WTC11 (cell line): ENCODE measurements at regions not wholly inside any gene's neighbourhood (a gene's known extent, or its start where the extent isn't known, plus 50 kb on each side); places are given as distances from the start of the nearest gene placed in this dataset.

ENCODE experiments used
- ATAC-seq: fragments of 200-7000 bp; cut with Tn5 transposase; 2 replicates; pipeline ENCODE4 v1.10.0; 2021; ENCODE audit warnings: mild to moderate bottlenecking, moderate library complexity
- CTCF ChIA-PET: fragments of 300-600 bp; sonication (Branson Sonifier 250); formaldehyde crosslinking; loops from one replicate; lab custom pipeline; 2021; ENCODE audit warnings: antibody characterized with exemption; lab: Charles Lee
- POLR2A ChIA-PET: fragments of 350-600 bp; sonication (Branson Sonifier 250); formaldehyde crosslinking; loops from one replicate; lab custom pipeline; 2021; ENCODE audit warnings: antibody characterized with exemption; lab: Charles Lee
- DNase-seq: peaks from one replicate; pipeline ENCODE4 v3.0.0; 2021; ENCODE audit warnings: low spot score
- H3K27ac Mint-ChIP-seq: 2 replicates; pipeline ENCODE4 v1.8.0; 2021; ENCODE audit warnings: mixed read lengths
- H3K27me3 Mint-ChIP-seq: 2 replicates; pipeline ENCODE4 v1.8.0; 2021; ENCODE audit warnings: low read depth, mild to moderate bottlenecking, moderate library complexity, mixed read lengths
- H3K36me3 Mint-ChIP-seq: 2 replicates; pipeline ENCODE4 v1.8.0; 2021; ENCODE audit warnings: mixed read lengths
- H3K4me1 Mint-ChIP-seq: 2 replicates; pipeline ENCODE4 v1.8.0; 2022; ENCODE audit warnings: mixed read lengths
- H3K4me3 Mint-ChIP-seq: 2 replicates; pipeline ENCODE4 v1.8.0; 2021; ENCODE audit warnings: mild to moderate bottlenecking, moderate library complexity, mixed read lengths
- H3K9me3 Mint-ChIP-seq: 2 replicates; pipeline ENCODE4 v1.8.0; 2021; ENCODE audit warnings: mixed read lengths
- ATF1 ChIP-seq: sonication (generic); formaldehyde crosslinking; IDR thresholded peaks from 2 replicates; pipeline ENCODE4 v1.8.1; 2023; ENCODE audit warnings: mild to moderate bottlenecking, moderate library complexity, missing genetic modification reagents
- CBFB ChIP-seq: sonication (generic); formaldehyde crosslinking; IDR thresholded peaks from 2 replicates; pipeline ENCODE4 v1.8.1; 2022; ENCODE audit warnings: mild to moderate bottlenecking, low read depth, missing genetic modification reagents
- ETV6 ChIP-seq: sonication (generic); formaldehyde crosslinking; IDR thresholded peaks from 2 replicates; pipeline ENCODE4 v1.8.1; 2022; ENCODE audit warnings: mild to moderate bottlenecking, missing genetic modification reagents
- GABPB1 ChIP-seq: sonication (generic); formaldehyde crosslinking; IDR thresholded peaks from 2 replicates; pipeline ENCODE4 v1.8.1; 2023; ENCODE audit warnings: mild to moderate bottlenecking, missing genetic modification reagents
- GTF2I ChIP-seq: fragments of 250-450 bp; sonication (Bioruptor Pico); conservative IDR thresholded peaks from 2 replicates; pipeline ENCODE4 v1.4.0; 2021; ENCODE audit warnings: mild to moderate bottlenecking
- HMGA2 ChIP-seq: fragments of 250-450 bp; sonication (Bioruptor Pico); IDR thresholded peaks from 2 replicates; pipeline ENCODE4 v1.4.0; 2021; ENCODE audit warnings: mild to moderate bottlenecking, moderate library complexity
- NR3C1 ChIP-seq: sonication (generic); formaldehyde crosslinking; conservative IDR thresholded peaks from 2 replicates; pipeline ENCODE4 v1.8.1; 2023; ENCODE audit warnings: low read depth, mild to moderate bottlenecking, missing genetic modification reagents
- SOX15 ChIP-seq: fragments of 250-450 bp; sonication (Bioruptor Pico); IDR thresholded peaks from 2 replicates; pipeline ENCODE4 v1.9.0; 2021; ENCODE audit warnings: mild to moderate bottlenecking
- SP1 ChIP-seq: sonication (generic); formaldehyde crosslinking; conservative IDR thresholded peaks from 2 replicates; pipeline ENCODE4 v1.8.1; 2022; ENCODE audit warnings: missing genetic modification reagents
- ZNF317 ChIP-seq: sonication (generic); formaldehyde crosslinking; IDR thresholded peaks from 2 replicates; pipeline ENCODE4 v1.8.1; 2023; ENCODE audit warnings: low read depth, mild to moderate bottlenecking, moderate library complexity, missing genetic modification reagents, borderline replicate concordance
- ZNF423 ChIP-seq: fragments of 250-450 bp; sonication (Bioruptor Pico); IDR thresholded peaks from 2 replicates; pipeline ENCODE4 v2.1.2; 2022; ENCODE audit warnings: mild to moderate bottlenecking, moderate library complexity
- TF ChIP-seq, protein P1 (sequence below): sonication (generic); formaldehyde crosslinking; IDR thresholded peaks from 2 replicates; pipeline ENCODE4 v1.8.1; 2022; ENCODE audit warnings: mild to moderate bottlenecking, moderate library complexity, missing genetic modification reagents
- TF ChIP-seq, protein P2 (sequence below): sonication (generic); formaldehyde crosslinking; IDR thresholded peaks from 2 replicates; pipeline ENCODE4 v1.8.0; 2022; ENCODE audit warnings: missing genetic modification reagents
- TF ChIP-seq, protein P3 (sequence below): sonication (generic); formaldehyde crosslinking; IDR thresholded peaks from 2 replicates; pipeline ENCODE4 v1.8.0; 2022; ENCODE audit warnings: mild to moderate bottlenecking, missing genetic modification reagents
- TF ChIP-seq, protein P4 (sequence below): sonication (generic); formaldehyde crosslinking; IDR thresholded peaks from 2 replicates; pipeline ENCODE4 v1.8.0; 2023; ENCODE audit warnings: missing genetic modification reagents, mild to moderate bottlenecking, borderline replicate concordance
- TF ChIP-seq, protein P5 (sequence below): sonication (generic); formaldehyde crosslinking; IDR thresholded peaks from 2 replicates; pipeline ENCODE4 v1.8.1; 2023; ENCODE audit warnings: mild to moderate bottlenecking, missing genetic modification reagents, moderate library complexity
- TF ChIP-seq, protein P6 (sequence below): fragments of 250-450 bp; sonication (Bioruptor Pico); IDR thresholded peaks from 2 replicates; pipeline ENCODE4 v1.9.0; 2021; ENCODE audit warnings: mild to moderate bottlenecking
- TF ChIP-seq, protein P7 (sequence below): fragments of 200-600 bp; IDR thresholded peaks from 2 replicates; pipeline ENCODE4 v1.8.0; 2022; ENCODE audit warnings: antibody characterized with exemption
- TF ChIP-seq, protein P8 (sequence below): sonication (generic); formaldehyde crosslinking; conservative IDR thresholded peaks from 2 replicates; pipeline ENCODE4 v1.8.1; 2022; ENCODE audit warnings: mild to moderate bottlenecking, missing genetic modification reagents
- TF ChIP-seq, protein P9 (sequence below): sonication (generic); formaldehyde crosslinking; IDR thresholded peaks from 2 replicates; pipeline ENCODE4 v1.8.0; 2022; ENCODE audit warnings: mild to moderate bottlenecking, missing genetic modification reagents

DNA sequence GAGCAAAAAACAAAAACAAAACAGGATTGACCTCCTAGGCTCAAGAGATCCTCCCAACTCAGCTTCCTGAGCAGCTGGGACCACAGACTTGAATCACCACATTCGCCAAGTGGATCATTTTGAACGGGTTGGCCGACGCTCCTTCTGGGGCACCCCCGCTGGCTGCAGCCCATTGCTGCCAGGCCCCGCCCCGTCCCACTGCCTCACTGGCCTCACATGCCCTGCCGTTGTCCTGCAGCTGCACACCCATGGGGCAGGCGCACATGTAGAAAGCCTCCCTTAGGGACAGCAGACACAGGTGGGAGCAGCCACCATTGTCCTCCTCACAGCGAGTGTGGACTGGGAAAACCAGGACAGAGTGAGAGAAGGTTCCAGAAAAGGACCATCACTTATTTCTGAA lies 154.5 kb downstream of the CRYBB2 start (continued):
- TF ChIP-seq, protein P1, sequence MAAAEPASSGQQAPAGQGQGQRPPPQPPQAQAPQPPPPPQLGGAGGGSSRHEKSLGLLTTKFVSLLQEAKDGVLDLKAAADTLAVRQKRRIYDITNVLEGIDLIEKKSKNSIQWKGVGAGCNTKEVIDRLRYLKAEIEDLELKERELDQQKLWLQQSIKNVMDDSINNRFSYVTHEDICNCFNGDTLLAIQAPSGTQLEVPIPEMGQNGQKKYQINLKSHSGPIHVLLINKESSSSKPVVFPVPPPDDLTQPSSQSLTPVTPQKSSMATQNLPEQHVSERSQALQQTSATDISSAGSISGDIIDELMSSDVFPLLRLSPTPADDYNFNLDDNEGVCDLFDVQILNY, result no peak
- TF ChIP-seq, protein P2, sequence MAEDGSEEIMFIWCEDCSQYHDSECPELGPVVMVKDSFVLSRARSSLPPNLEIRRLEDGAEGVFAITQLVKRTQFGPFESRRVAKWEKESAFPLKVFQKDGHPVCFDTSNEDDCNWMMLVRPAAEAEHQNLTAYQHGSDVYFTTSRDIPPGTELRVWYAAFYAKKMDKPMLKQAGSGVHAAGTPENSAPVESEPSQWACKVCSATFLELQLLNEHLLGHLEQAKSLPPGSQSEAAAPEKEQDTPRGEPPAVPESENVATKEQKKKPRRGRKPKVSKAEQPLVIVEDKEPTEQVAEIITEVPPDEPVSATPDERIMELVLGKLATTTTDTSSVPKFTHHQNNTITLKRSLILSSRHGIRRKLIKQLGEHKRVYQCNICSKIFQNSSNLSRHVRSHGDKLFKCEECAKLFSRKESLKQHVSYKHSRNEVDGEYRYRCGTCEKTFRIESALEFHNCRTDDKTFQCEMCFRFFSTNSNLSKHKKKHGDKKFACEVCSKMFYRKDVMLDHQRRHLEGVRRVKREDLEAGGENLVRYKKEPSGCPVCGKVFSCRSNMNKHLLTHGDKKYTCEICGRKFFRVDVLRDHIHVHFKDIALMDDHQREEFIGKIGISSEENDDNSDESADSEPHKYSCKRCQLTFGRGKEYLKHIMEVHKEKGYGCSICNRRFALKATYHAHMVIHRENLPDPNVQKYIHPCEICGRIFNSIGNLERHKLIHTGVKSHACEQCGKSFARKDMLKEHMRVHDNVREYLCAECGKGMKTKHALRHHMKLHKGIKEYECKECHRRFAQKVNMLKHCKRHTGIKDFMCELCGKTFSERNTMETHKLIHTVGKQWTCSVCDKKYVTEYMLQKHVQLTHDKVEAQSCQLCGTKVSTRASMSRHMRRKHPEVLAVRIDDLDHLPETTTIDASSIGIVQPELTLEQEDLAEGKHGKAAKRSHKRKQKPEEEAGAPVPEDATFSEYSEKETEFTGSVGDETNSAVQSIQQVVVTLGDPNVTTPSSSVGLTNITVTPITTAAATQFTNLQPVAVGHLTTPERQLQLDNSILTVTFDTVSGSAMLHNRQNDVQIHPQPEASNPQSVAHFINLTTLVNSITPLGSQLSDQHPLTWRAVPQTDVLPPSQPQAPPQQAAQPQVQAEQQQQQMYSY (CRISPR knock-in tag), result no peak
- TF ChIP-seq HMGA2 (CRISPR knock-in tag) (no peak), ATF1 (CRISPR knock-in tag) (no peak), NR3C1 (CRISPR knock-in tag) (no peak)
- TF ChIP-seq, protein P3, sequence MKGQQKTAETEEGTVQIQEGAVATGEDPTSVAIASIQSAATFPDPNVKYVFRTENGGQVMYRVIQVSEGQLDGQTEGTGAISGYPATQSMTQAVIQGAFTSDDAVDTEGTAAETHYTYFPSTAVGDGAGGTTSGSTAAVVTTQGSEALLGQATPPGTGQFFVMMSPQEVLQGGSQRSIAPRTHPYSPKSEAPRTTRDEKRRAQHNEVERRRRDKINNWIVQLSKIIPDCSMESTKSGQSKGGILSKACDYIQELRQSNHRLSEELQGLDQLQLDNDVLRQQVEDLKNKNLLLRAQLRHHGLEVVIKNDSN (CRISPR knock-in tag), result no peak

DNA sequence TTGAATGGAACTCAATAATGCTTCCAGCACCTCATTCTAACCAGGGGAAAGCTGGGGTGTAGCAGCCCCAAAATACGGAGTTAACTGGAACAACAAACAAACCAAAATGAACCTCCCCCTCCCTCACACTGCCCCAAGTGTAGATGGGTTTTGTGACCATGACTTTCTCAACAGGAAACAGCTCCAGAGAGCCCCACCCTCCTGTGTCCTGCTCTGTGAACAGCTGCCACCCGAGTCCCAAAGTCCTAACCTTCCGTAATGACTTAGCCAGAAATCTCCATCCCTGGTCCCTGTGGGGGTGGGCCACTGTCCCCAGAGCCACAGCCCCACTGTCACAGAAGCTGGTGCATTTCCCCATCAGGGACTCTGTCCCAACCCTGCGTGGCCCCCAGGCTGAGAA lies 155.4 kb downstream of the CRYBB2 start:
- H3K27ac Mint-ChIP-seq, result peak overlapping the region; percentile 27; the same call in 1 of the 2 replicates
- POLR2A ChIA-PET, result no interaction called here

DNA sequence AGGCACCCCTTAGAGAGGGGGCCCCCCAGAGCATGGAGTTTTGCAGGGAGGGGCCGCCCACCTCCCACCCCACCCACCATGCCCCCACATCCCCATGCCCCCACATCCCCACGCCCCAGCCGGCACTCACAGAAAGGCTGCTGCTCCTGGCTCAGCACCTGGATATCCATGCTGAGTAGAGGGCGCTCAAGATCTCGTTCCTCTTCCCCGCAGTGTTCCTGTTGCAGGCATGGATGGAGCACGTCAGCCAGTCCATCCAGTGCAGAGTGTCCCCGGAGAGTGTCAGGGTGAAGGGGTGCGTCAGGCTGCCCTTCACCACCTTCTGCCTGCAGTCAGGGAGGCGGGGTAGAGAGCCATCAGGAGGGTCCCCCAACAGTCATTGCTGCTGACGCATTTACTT lies 156.2 kb downstream of the CRYBB2 start:
- Mint-ChIP-seq H3K27ac (no peak overlapping the region; the same call in 1 of the 2 replicates), H3K27me3 (no peaks in the 10 kb centered on the region), H3K4me3 (no peak overlapping the region), H3K9me3 (no peaks in the 10 kb centered on the region), H3K4me1 (no peaks in the 10 kb centered on the region), H3K36me3 (peaks cover 3% of the 10 kb centered on the region; the same call in 1 of the 2 replicates)
- CTCF ChIA-PET, result interaction anchor here (1.1 to 1.2 kb wide), 2 partner anchors 10 to 72 kb away, joined by 3 to 4 read pairs; no protein-coding TSS in a partner anchor
- ATAC-seq (peak; percentile 78), DNase-seq (peak; percentile 23)
- POLR2A ChIA-PET, result no interaction called here
- TF ChIP-seq ETV6 (CRISPR knock-in tag) (no peak), CBFB (CRISPR knock-in tag) (no peak), ZNF423 (CRISPR knock-in tag) (no peak)
- TF ChIP-seq, protein P4, sequence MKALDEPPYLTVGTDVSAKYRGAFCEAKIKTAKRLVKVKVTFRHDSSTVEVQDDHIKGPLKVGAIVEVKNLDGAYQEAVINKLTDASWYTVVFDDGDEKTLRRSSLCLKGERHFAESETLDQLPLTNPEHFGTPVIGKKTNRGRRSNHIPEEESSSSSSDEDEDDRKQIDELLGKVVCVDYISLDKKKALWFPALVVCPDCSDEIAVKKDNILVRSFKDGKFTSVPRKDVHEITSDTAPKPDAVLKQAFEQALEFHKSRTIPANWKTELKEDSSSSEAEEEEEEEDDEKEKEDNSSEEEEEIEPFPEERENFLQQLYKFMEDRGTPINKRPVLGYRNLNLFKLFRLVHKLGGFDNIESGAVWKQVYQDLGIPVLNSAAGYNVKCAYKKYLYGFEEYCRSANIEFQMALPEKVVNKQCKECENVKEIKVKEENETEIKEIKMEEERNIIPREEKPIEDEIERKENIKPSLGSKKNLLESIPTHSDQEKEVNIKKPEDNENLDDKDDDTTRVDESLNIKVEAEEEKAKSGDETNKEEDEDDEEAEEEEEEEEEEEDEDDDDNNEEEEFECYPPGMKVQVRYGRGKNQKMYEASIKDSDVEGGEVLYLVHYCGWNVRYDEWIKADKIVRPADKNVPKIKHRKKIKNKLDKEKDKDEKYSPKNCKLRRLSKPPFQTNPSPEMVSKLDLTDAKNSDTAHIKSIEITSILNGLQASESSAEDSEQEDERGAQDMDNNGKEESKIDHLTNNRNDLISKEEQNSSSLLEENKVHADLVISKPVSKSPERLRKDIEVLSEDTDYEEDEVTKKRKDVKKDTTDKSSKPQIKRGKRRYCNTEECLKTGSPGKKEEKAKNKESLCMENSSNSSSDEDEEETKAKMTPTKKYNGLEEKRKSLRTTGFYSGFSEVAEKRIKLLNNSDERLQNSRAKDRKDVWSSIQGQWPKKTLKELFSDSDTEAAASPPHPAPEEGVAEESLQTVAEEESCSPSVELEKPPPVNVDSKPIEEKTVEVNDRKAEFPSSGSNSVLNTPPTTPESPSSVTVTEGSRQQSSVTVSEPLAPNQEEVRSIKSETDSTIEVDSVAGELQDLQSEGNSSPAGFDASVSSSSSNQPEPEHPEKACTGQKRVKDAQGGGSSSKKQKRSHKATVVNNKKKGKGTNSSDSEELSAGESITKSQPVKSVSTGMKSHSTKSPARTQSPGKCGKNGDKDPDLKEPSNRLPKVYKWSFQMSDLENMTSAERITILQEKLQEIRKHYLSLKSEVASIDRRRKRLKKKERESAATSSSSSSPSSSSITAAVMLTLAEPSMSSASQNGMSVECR (CRISPR knock-in tag), result no peak
- TF ChIP-seq, protein P5, sequence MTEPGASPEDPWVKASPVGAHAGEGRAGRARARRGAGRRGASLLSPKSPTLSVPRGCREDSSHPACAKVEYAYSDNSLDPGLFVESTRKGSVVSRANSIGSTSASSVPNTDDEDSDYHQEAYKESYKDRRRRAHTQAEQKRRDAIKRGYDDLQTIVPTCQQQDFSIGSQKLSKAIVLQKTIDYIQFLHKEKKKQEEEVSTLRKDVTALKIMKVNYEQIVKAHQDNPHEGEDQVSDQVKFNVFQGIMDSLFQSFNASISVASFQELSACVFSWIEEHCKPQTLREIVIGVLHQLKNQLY (CRISPR knock-in tag), result no peak
- TF ChIP-seq, protein P6, sequence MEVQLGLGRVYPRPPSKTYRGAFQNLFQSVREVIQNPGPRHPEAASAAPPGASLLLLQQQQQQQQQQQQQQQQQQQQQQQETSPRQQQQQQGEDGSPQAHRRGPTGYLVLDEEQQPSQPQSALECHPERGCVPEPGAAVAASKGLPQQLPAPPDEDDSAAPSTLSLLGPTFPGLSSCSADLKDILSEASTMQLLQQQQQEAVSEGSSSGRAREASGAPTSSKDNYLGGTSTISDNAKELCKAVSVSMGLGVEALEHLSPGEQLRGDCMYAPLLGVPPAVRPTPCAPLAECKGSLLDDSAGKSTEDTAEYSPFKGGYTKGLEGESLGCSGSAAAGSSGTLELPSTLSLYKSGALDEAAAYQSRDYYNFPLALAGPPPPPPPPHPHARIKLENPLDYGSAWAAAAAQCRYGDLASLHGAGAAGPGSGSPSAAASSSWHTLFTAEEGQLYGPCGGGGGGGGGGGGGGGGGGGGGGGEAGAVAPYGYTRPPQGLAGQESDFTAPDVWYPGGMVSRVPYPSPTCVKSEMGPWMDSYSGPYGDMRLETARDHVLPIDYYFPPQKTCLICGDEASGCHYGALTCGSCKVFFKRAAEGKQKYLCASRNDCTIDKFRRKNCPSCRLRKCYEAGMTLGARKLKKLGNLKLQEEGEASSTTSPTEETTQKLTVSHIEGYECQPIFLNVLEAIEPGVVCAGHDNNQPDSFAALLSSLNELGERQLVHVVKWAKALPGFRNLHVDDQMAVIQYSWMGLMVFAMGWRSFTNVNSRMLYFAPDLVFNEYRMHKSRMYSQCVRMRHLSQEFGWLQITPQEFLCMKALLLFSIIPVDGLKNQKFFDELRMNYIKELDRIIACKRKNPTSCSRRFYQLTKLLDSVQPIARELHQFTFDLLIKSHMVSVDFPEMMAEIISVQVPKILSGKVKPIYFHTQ, result no peak
- TF ChIP-seq, protein P7, sequence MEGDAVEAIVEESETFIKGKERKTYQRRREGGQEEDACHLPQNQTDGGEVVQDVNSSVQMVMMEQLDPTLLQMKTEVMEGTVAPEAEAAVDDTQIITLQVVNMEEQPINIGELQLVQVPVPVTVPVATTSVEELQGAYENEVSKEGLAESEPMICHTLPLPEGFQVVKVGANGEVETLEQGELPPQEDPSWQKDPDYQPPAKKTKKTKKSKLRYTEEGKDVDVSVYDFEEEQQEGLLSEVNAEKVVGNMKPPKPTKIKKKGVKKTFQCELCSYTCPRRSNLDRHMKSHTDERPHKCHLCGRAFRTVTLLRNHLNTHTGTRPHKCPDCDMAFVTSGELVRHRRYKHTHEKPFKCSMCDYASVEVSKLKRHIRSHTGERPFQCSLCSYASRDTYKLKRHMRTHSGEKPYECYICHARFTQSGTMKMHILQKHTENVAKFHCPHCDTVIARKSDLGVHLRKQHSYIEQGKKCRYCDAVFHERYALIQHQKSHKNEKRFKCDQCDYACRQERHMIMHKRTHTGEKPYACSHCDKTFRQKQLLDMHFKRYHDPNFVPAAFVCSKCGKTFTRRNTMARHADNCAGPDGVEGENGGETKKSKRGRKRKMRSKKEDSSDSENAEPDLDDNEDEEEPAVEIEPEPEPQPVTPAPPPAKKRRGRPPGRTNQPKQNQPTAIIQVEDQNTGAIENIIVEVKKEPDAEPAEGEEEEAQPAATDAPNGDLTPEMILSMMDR, result no peak
- TF ChIP-seq, protein P8, sequence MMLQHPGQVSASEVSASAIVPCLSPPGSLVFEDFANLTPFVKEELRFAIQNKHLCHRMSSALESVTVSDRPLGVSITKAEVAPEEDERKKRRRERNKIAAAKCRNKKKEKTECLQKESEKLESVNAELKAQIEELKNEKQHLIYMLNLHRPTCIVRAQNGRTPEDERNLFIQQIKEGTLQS (CRISPR knock-in tag), result no peak

More for the DNA sequence above, 155.4 kb downstream of the CRYBB2 start:
- Mint-ChIP-seq H3K36me3 (no peaks in the 10 kb centered on the region), H3K27me3 (no peaks in the 10 kb centered on the region), H3K9me3 (no peaks in the 10 kb centered on the region), H3K4me3 (no peak overlapping the region), H3K4me1 (no peaks in the 10 kb centered on the region)
- DNase-seq (no peak), ATAC-seq (no peak)
- CTCF ChIA-PET, result no interaction called here
- no peak for TF ChIP-seq SOX15 (CRISPR knock-in tag)
- no peak for TF ChIP-seq GABPB1 (CRISPR knock-in tag)
- TF ChIP-seq, protein P9, sequence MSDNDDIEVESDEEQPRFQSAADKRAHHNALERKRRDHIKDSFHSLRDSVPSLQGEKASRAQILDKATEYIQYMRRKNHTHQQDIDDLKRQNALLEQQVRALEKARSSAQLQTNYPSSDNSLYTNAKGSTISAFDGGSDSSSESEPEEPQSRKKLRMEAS (CRISPR knock-in tag), result no peak
- TF ChIP-seq SP1 (CRISPR knock-in tag), result no peak
- no peak for TF ChIP-seq ZNF317 (CRISPR knock-in tag)
- TF ChIP-seq GTF2I (CRISPR knock-in tag), result no peak
